ENCODE measurements at regions not wholly inside any gene's neighbourhood (a gene's known extent, or its start where the extent isn't known, plus 50 kb on each side); places are given as distances from the start of the nearest gene placed in this dataset.

DNA sequence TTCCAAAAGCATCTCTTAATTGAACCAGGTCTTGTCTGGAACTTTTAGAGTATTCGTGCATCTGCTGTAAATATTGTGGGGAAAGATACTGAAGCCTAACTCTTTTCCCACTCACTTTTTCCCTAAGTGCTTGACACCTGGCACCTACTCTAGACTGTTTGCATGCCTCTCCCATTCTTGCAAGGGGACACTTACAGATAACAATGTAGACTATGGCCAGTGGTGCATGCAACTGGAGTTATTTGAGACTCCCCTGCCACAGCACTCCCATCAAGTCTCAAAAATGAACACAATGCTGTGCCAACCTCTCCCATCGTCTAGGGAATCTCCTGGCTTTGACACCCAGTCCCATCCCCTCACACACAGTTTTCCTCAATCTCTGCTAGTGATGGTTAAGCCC, 118.6 kb upstream of the ATP1B1 start:
- no peak for DNase-seq (ENCODE audit: low spot score)
- no peak overlapping the region for H3K27ac ChIP-seq (ENCODE audit: low read depth, low read length, poor library complexity, severe bottlenecking)
- H3K36me3 ChIP-seq (ENCODE audit: insufficient read depth, low read length, poor library complexity, severe bottlenecking): no peaks in the 10 kb centered on the region
- TF ChIP-seq, protein P1, sequence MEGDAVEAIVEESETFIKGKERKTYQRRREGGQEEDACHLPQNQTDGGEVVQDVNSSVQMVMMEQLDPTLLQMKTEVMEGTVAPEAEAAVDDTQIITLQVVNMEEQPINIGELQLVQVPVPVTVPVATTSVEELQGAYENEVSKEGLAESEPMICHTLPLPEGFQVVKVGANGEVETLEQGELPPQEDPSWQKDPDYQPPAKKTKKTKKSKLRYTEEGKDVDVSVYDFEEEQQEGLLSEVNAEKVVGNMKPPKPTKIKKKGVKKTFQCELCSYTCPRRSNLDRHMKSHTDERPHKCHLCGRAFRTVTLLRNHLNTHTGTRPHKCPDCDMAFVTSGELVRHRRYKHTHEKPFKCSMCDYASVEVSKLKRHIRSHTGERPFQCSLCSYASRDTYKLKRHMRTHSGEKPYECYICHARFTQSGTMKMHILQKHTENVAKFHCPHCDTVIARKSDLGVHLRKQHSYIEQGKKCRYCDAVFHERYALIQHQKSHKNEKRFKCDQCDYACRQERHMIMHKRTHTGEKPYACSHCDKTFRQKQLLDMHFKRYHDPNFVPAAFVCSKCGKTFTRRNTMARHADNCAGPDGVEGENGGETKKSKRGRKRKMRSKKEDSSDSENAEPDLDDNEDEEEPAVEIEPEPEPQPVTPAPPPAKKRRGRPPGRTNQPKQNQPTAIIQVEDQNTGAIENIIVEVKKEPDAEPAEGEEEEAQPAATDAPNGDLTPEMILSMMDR (conservative IDR thresholded peaks at IDR 0.05; ENCODE audit: low read depth, low read length): no peak
- TF ChIP-seq EZH2 (IDR thresholded peaks at IDR 0.05; ENCODE audit: borderline replicate concordance, low read depth, low read length, poor library complexity, severe bottlenecking): no peak
- BruUV-seq (replicated peaks): no TSS peak
- H3K4me3 ChIP-seq (ENCODE audit: low read depth, low read length, poor library complexity, severe bottlenecking): no peak overlapping the region
- CTCF ChIA-PET: no interaction called here
- intact Hi-C loops (cut with micrococcal nuclease; ENCODE audit: unreplicated experiment): no loop called here
- no peaks in the 10 kb centered on the region for H3K27me3 ChIP-seq (replicated peaks; ENCODE audit: insufficient read depth, low read depth, low read length, poor library complexity)
- POLR2A ChIA-PET (ENCODE audit: low non-redundant PET): no interaction called here
- no peaks in the 10 kb centered on the region for H3K9me3 ChIP-seq (ENCODE audit: low read depth, low read length, poor library complexity, severe bottlenecking)
- no peaks in the 10 kb centered on the region for H3K4me1 ChIP-seq (ENCODE audit: insufficient read depth, low read length, poor library complexity, severe bottlenecking)

DNA sequence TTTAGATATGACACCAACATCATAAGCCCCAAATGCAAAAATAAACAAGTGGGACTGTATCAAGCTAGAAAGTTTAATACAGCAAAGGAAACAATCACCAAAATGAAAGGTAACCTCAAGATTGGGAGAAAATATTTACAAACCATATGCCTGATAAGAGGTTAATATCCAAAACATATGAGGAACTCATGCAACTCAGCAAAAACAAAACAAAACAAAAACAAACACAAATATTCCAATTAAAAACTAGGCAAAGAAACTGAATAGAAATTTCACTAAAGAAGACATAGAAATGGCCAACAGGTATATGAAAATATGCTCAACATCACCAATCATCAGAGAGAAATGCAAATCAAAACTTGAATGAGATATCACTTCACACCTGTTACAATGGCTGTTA, 116.5 kb upstream of the ATP1B1 start:
- no peak overlapping the region for H3K27ac ChIP-seq (ENCODE audit: low read depth, low read length, poor library complexity, severe bottlenecking)
- intact Hi-C loops (cut with micrococcal nuclease; ENCODE audit: unreplicated experiment): no loop called here
- ChIA-PET CTCF (no interaction called here), POLR2A (ENCODE audit: low non-redundant PET) (no interaction called here)
- no peak overlapping the region for H3K4me3 ChIP-seq (ENCODE audit: low read depth, low read length, poor library complexity, severe bottlenecking)
- H3K36me3 ChIP-seq (ENCODE audit: insufficient read depth, low read length, poor library complexity, severe bottlenecking): no peaks in the 10 kb centered on the region
- BruUV-seq (replicated peaks): no TSS peak
- TF ChIP-seq, protein P1 (conservative IDR thresholded peaks at IDR 0.05; ENCODE audit: low read depth, low read length): no peak
- TF ChIP-seq EZH2 (IDR thresholded peaks at IDR 0.05; ENCODE audit: borderline replicate concordance, low read depth, low read length, poor library complexity, severe bottlenecking): no peak
- H3K27me3 ChIP-seq (replicated peaks; ENCODE audit: insufficient read depth, low read depth, low read length, poor library complexity): no peaks in the 10 kb centered on the region
- H3K4me1 ChIP-seq (ENCODE audit: insufficient read depth, low read length, poor library complexity, severe bottlenecking): no peaks in the 10 kb centered on the region
- DNase-seq (ENCODE audit: low spot score): no peak
- H3K9me3 ChIP-seq (ENCODE audit: low read depth, low read length, poor library complexity, severe bottlenecking): no peaks in the 10 kb centered on the region

- intact Hi-C loops (cut with micrococcal nuclease; ENCODE audit: unreplicated experiment): no loop called here
- CTCF ChIA-PET: no interaction called here
- no TSS peak for BruUV-seq (replicated peaks)
- DNase-seq (ENCODE audit: low spot score): no peak
- H3K9me3 ChIP-seq (ENCODE audit: low read depth, low read length, poor library complexity, severe bottlenecking): no peaks in the 10 kb centered on the region
- no peaks in the 10 kb centered on the region for H3K27me3 ChIP-seq (replicated peaks; ENCODE audit: insufficient read depth, low read depth, low read length, poor library complexity)
- H3K4me1 ChIP-seq (ENCODE audit: insufficient read depth, low read length, poor library complexity, severe bottlenecking): no peaks in the 10 kb centered on the region
- H3K27ac ChIP-seq (ENCODE audit: low read depth, low read length, poor library complexity, severe bottlenecking): no peak overlapping the region
- POLR2A ChIA-PET (ENCODE audit: low non-redundant PET): no interaction called here
- H3K4me3 ChIP-seq (ENCODE audit: low read depth, low read length, poor library complexity, severe bottlenecking): no peak overlapping the region
- H3K36me3 ChIP-seq (ENCODE audit: insufficient read depth, low read length, poor library complexity, severe bottlenecking): no peaks in the 10 kb centered on the region
- TF ChIP-seq, protein P1 (conservative IDR thresholded peaks at IDR 0.05; ENCODE audit: low read depth, low read length): no peak
- TF ChIP-seq EZH2 (IDR thresholded peaks at IDR 0.05; ENCODE audit: borderline replicate concordance, low read depth, low read length, poor library complexity, severe bottlenecking): no peak
Observed at GRCh38 chr1:168991667-168992475, 114.6 kb upstream of the ATP1B1 start.
